Uterus (tissue), 2 donors: ENCODE measurements at regions not wholly inside any gene's neighbourhood (a gene's known extent, or its start where the extent isn't known, plus 50 kb on each side); places are given as distances from the start of the nearest gene placed in this dataset.

ENCODE experiments used
- POLR2A ChIP-seq, 2 donors: fragments of 450-650 bp; IDR thresholded peaks; one replicate each; pipeline ENCODE4 v1.6.1; 2016; ENCODE audit warnings: antibody characterized with exemption in 2 of 2, mild to moderate bottlenecking in 1 of 2, moderate library complexity in 1 of 2
- TF ChIP-seq, protein P1 (sequence below), 4 experiments: fragments of 200-600 bp in 2 of 4; fragments of 450-650 bp in 2 of 4; sonication (generic) in 2 of 4; IDR thresholded peaks; one replicate each; pipeline ENCODE4 v1.5.1; 2016 to 2019; ENCODE audit warnings: antibody characterized with exemption in 4 of 4, mild to moderate bottlenecking in 2 of 4, moderate library complexity in 1 of 4

- TF ChIP-seq, protein P1, sequence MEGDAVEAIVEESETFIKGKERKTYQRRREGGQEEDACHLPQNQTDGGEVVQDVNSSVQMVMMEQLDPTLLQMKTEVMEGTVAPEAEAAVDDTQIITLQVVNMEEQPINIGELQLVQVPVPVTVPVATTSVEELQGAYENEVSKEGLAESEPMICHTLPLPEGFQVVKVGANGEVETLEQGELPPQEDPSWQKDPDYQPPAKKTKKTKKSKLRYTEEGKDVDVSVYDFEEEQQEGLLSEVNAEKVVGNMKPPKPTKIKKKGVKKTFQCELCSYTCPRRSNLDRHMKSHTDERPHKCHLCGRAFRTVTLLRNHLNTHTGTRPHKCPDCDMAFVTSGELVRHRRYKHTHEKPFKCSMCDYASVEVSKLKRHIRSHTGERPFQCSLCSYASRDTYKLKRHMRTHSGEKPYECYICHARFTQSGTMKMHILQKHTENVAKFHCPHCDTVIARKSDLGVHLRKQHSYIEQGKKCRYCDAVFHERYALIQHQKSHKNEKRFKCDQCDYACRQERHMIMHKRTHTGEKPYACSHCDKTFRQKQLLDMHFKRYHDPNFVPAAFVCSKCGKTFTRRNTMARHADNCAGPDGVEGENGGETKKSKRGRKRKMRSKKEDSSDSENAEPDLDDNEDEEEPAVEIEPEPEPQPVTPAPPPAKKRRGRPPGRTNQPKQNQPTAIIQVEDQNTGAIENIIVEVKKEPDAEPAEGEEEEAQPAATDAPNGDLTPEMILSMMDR (IDR thresholded peaks at IDR 0.05) = no peak
- TF ChIP-seq POLR2A (IDR thresholded peaks at IDR 0.05) = no peak
Measured at GRCh38 chr16:26816885-26817571, 249.7 kb upstream of the C16orf82 start.
